Immature natural killer cell (primary cell): ENCODE measurements at regions not wholly inside any gene's neighbourhood (a gene's known extent, or its start where the extent isn't known, plus 50 kb on each side); places are given as distances from the start of the nearest gene placed in this dataset.

Experiments
- DNase-seq, 3 donors: peaks; one replicate each; pipeline ENCODE4 v3.0.0; 2022; ENCODE audit warnings: mixed read lengths in 1 of 3
- H3K27ac Mint-ChIP-seq, 6 donors: one replicate each; pipeline ENCODE4 v1.8.0; 2020; ENCODE audit warnings: mixed read lengths in 6 of 6, mild to moderate bottlenecking in 5 of 6, inconsistent platforms in 4 of 6, moderate library complexity in 3 of 6
- H3K27me3 Mint-ChIP-seq, 3 donors: one replicate each; pipeline ENCODE4 v1.8.0; 2020 to 2021; ENCODE audit warnings: low read depth in 3 of 3, mild to moderate bottlenecking in 3 of 3, mixed read lengths in 3 of 3, moderate library complexity in 3 of 3, inconsistent platforms in 1 of 3
- H3K36me3 Mint-ChIP-seq, 3 donors: one replicate each; pipeline ENCODE4 v1.8.0; 2020; ENCODE audit warnings: mixed read lengths in 3 of 3, inconsistent platforms in 2 of 3, mild to moderate bottlenecking in 2 of 3
- H3K4me1 Mint-ChIP-seq, 2 donors: one replicate each; pipeline ENCODE4 v1.8.0; 2020; ENCODE audit warnings: inconsistent platforms in 2 of 2, mild to moderate bottlenecking in 2 of 2, mixed read lengths in 2 of 2, moderate library complexity in 1 of 2
- H3K4me3 Mint-ChIP-seq, 5 donors: one replicate each; pipeline ENCODE4 v1.8.0; 2020; ENCODE audit warnings: mild to moderate bottlenecking in 5 of 5, mixed read lengths in 5 of 5, inconsistent platforms in 3 of 5, moderate library complexity in 3 of 5
- H3K9me3 Mint-ChIP-seq, 6 donors: one replicate each; pipeline ENCODE4 v1.8.0; 2020; ENCODE audit warnings: mild to moderate bottlenecking in 6 of 6, mixed read lengths in 6 of 6, inconsistent platforms in 4 of 6, moderate library complexity in 3 of 6

DNA sequence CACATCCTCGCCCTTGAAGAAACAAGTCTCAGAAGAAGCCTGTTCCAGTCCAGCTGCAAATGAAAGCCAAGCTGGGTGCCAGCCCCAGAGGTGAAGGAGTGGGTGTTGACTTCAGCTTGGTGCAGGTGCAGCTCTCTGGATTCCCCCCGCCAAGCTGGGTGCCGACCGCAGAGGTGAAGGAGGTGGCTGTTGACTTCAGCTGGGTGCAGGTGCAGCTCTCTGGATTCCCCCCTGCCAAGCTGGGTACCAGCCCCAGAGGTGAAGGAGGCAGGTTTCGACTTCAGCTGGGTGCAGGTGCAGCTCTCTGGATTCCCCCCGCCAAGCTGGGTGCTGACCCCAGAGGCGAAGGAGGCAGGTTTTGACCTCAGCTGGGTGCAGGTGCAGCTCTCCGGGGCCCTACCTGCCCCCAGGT lies 1234.0 kb downstream of the TBC1D22A start:
- Mint-ChIP-seq H3K27me3 (peaks cover 2 to 9% (median 4%) of the 10 kb centered on the region in 3 donors), H3K9me3 (no peaks in the 10 kb centered on the region), H3K4me1 (no peaks in the 10 kb centered on the region), H3K4me3 (no peak overlapping the region), H3K36me3 (no peaks in the 10 kb centered on the region), H3K27ac (no peak overlapping the region)
- no peak for DNase-seq

DNA sequence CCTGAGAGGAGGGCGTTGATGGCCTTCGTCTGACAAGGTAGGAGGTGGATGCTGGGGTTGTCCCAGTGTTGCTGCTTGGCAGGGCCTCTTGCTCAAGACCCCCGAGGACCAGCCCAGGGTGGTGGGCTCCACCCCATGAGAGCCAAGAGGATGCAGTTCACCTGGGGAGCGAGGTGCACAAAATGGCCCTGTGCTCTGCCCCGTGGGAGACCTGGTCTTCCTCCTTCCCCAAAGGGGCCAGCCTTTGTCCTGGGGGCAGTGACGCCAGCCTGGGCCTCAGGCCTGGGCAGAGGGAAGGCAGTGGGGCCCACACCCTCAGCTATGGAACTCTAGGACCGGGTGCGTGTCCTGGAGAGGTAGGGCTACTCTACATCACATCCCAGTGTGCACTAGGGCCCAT lies 1233.3 kb downstream of the TBC1D22A start:
- no peak for DNase-seq
- H3K27me3 Mint-ChIP-seq = peaks cover 2 to 10% (median 4%) of the 10 kb centered on the region in 3 donors
- H3K27ac Mint-ChIP-seq = no peak overlapping the region
- no peaks in the 10 kb centered on the region for H3K9me3 Mint-ChIP-seq
- no peak overlapping the region for H3K4me3 Mint-ChIP-seq
- no peaks in the 10 kb centered on the region for H3K36me3 Mint-ChIP-seq
- H3K4me1 Mint-ChIP-seq = no peaks in the 10 kb centered on the region

DNA sequence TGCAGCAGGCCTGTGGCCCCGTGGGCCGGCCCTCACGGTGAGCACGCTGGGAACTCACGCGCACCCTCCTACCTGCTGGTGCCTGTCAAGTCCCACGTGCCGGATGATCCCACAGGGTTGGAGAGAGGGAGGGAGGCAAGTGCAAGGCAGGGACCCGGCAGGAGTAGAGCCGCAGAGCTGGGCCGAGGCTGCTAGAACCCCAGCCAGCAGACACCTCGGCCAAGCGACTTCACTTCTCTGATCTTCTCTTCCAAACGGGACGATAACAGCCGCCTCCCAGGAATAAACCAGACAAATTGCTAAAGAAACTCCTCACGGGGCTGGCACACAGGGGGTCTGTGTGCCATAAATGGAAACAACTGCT lies 1232.8 kb downstream of the TBC1D22A start:
- Mint-ChIP-seq H3K4me1 (no peaks in the 10 kb centered on the region), H3K27ac (no peak overlapping the region)

DNA sequence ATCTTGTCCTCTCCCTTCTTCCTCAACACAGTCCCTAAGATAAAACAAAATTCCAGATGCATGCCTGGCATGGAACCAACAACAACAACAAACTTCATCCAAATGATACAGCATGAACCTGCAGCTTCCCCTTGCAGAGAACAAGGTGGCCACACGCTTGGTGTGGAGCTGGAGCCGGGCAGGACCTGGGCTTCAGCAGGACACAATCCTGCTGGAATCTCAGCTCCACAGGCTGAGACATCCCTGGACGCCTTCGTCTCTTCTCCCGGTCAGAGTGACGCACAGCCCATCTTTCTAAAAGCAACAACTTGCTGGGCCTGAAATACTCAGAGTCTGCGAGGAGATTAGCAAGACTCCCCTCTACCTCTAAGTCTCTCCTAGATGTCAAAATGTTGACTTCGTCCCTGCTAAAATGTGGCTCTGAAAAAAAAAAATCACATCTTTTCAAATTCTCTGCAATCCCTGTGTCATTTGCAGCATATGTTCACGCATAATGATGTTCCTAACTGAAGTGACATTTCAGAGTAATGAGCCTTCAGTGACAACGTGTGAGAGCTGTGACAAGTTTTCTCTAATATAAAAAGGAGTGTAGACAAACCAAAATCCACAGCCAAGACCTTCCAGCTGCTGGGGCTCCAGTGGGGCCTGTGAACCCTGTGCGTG lies 1232.3 kb downstream of the TBC1D22A start:
- peaks cover 0 to 2% (median 0%) of the 10 kb centered on the region in 6 donors for H3K9me3 Mint-ChIP-seq
- no peak overlapping the region for H3K27ac Mint-ChIP-seq
- H3K27me3 Mint-ChIP-seq = peaks cover 3 to 16% (median 4%) of the 10 kb centered on the region in 3 donors
- H3K36me3 Mint-ChIP-seq = peaks cover 0 to 1% (median 0%) of the 10 kb centered on the region in 3 donors
- DNase-seq = no peak
- H3K4me1 Mint-ChIP-seq = no peaks in the 10 kb centered on the region
- H3K4me3 Mint-ChIP-seq = no peak overlapping the region

More for the DNA sequence above, 1232.8 kb downstream of the TBC1D22A start:
- Mint-ChIP-seq H3K9me3 (no peaks in the 10 kb centered on the region), H3K4me3 (no peak overlapping the region), H3K36me3 (no peaks in the 10 kb centered on the region), H3K27me3 (peaks cover 2 to 10% (median 4%) of the 10 kb centered on the region in 3 donors)
- no peak for DNase-seq

DNA sequence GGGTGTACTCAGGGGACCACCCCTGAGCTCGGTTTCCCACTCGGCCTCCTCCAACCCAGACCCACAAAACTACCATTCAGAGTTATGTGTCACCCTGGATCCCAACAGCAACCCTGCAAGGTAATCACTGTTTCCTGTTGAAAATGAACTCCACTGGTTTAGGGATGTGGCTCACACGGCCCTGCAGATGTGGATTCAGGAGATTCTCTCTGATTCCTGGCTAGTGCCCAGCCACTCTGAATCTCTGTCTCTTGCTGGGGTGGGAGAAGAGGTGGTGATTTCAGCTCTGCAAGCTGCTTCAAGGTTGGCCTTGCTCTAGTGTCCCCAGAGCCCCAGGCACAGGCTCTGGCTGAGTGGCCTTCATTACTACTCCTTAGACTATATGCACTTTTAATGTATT lies 1231.6 kb downstream of the TBC1D22A start:
- H3K4me1 Mint-ChIP-seq = no peaks in the 10 kb centered on the region
- DNase-seq = no peak
- H3K27ac Mint-ChIP-seq = no peak overlapping the region
- peaks cover 0 to 9% (median under 1%) of the 10 kb centered on the region in 6 donors for H3K9me3 Mint-ChIP-seq
- peaks cover 4 to 18% (median 7%) of the 10 kb centered on the region in 3 donors for H3K27me3 Mint-ChIP-seq
- peaks cover 0 to 6% (median 0%) of the 10 kb centered on the region in 3 donors for H3K36me3 Mint-ChIP-seq
- H3K4me3 Mint-ChIP-seq = no peak overlapping the region

DNA sequence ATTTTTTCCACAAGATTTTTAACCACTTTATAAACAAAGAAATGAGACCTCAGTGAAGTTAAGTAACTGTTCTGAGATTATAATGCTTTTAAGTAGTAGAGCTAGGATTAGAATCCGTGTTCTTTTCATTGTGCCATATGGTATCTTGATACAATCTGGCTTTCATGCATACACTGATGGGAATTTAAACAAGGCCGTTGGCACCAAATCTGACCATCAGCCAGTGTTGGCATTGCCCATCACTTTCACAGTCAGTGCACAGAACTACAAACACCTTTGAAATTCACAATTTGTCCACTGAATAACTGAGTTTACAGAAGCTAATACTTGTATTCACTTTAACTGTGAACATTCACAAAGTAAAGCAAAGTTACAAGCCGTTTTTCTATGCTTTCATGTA lies 1228.0 kb downstream of the TBC1D22A start:
- H3K9me3 Mint-ChIP-seq = peaks cover 1 to 39% (median 19%) of the 10 kb centered on the region in 6 donors
- DNase-seq = no peak
- H3K27ac Mint-ChIP-seq = no peak overlapping the region
- peaks cover 5 to 16% (median 11%) of the 10 kb centered on the region in 3 donors for H3K36me3 Mint-ChIP-seq
- peaks cover 15 to 31% (median 19%) of the 10 kb centered on the region in 3 donors for H3K27me3 Mint-ChIP-seq
- no peaks in the 10 kb centered on the region for H3K4me1 Mint-ChIP-seq
- no peak overlapping the region for H3K4me3 Mint-ChIP-seq

DNA sequence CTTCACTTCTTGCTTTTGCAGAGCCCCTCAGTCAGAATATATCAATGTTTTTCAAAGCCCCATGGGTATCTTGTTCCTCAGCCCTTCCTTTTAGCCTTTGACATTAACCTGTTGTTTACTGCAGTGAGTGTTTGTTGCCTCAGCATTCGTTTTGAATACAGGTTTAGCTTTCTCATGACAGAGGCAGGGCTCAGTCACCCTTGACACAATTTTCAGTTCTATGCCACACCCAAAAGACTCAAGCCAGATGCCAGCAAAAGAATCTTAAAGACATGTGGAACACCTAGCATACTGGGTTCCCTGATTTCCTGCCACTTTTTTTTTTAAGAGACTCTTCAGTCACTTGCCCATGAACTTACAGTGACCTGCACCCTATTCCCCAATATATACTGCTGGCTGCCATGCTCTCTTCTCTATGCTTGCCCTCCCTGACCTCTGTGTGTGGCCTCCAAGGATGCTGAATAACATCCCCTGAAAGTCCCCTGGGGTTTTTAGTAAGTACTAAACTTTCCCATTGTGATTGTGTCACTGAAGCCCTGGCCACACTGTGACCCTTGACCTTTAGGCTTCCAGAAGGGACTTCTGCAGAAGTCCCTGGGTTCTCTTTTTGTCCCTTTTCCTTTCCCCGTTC lies 1225.5 kb downstream of the TBC1D22A start:
- Mint-ChIP-seq H3K4me1 (no peaks in the 10 kb centered on the region), H3K4me3 (no peak overlapping the region), H3K27ac (no peak overlapping the region)

DNA sequence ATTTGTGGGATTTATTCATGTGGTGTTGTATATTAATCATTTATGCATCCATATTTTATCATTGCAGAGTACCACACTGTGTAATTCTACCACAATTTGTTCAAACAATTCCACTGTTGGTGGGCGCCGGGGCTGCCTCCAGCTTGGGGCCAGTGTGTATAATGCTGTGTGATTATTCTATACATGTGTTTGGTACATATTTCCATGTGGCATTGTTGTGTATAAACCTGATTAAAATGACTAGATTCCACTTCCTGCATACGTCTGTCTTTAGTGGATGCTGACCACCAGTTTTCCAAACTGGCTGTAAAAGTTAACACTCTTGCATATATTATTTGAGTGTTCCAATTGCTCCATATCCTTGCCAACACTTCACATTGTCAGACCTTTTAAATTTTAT lies 1213.8 kb downstream of the TBC1D22A start:
- H3K9me3 Mint-ChIP-seq = peaks cover 0 to 11% (median 1%) of the 10 kb centered on the region in 6 donors
- peaks cover 0 to 4% (median 0%) of the 10 kb centered on the region in 3 donors for H3K36me3 Mint-ChIP-seq
- no peak for DNase-seq
- peaks cover 2 to 20% (median 3%) of the 10 kb centered on the region in 3 donors for H3K27me3 Mint-ChIP-seq
- no peaks in the 10 kb centered on the region for H3K4me1 Mint-ChIP-seq
- no peak overlapping the region for H3K27ac Mint-ChIP-seq
- no peak overlapping the region for H3K4me3 Mint-ChIP-seq

More for the DNA sequence above, 1225.5 kb downstream of the TBC1D22A start:
- Mint-ChIP-seq H3K36me3 (peaks cover 5 to 16% (median 11%) of the 10 kb centered on the region in 3 donors), H3K27me3 (peaks cover 15 to 27% (median 20%) of the 10 kb centered on the region in 3 donors), H3K9me3 (peaks cover 1 to 39% (median 21%) of the 10 kb centered on the region in 6 donors)
- DNase-seq = no peak

DNA sequence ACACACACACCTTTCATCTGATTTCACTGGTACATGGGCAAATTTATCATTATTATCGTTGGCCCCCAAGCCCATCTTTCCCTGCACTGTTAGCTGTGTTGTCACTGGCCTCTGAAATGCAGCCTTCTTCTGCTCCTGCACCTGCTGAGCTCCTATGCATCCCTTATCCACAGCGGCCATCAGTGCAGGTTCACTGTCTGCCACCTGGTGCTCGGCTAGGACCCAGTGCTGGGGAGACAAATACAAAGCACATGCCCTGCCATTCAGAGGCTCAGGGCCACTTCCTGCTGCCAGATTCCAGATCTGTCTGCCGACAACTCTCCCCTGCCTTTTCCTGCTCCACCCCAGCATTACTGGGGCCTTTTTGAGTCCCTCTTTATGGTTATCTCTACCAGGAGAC lies 1205.4 kb downstream of the TBC1D22A start:
- DNase-seq = no peak
- H3K36me3 Mint-ChIP-seq = no peaks in the 10 kb centered on the region
- no peaks in the 10 kb centered on the region for H3K9me3 Mint-ChIP-seq
- peaks cover 3 to 8% (median 6%) of the 10 kb centered on the region in 3 donors for H3K27me3 Mint-ChIP-seq
- H3K27ac Mint-ChIP-seq = no peak overlapping the region
- H3K4me3 Mint-ChIP-seq = no peak overlapping the region
- no peaks in the 10 kb centered on the region for H3K4me1 Mint-ChIP-seq

DNA sequence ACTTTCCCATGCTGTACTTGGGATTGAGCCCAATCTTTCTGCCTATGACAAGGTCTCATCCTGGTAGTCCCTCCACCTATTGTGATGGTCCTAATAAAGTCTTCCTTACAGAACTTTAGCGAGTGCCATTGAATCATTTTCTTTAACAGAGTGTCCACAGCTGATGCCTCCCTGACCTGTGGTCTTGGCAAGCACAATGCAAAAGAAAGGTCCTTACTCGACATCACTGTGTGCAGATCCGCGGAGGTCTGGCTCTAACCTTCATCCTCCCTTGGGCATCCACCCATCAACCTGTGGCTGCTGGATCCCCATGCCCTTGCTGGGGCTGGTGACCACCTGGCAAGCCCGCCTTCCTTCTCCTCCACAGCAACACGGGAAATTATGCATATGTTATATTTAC lies 1203.9 kb downstream of the TBC1D22A start:
- Mint-ChIP-seq H3K27ac (no peak overlapping the region), H3K9me3 (no peaks in the 10 kb centered on the region), H3K36me3 (no peaks in the 10 kb centered on the region), H3K27me3 (peaks cover 3 to 10% (median 5%) of the 10 kb centered on the region in 3 donors), H3K4me3 (no peak overlapping the region), H3K4me1 (no peaks in the 10 kb centered on the region)
- no peak for DNase-seq

DNA sequence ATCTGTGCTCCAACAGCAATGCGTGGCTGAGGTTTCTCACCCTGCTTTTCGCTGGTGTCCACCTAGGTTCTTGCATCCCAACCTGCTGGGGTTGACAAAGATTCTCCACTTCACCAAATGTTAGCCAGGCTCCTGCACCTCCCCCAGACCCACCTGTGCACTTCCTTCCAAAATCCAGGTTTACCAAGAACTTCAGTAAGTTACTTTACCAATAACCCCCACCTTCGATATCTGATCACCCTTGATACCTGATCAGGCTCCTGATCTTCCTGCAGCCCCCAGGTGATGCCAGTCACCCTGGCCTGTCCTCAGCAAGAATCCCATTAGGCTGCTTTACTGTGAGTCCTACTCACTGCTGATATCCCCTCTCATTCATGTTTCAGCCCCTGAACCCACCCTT lies 1203.4 kb downstream of the TBC1D22A start:
- Mint-ChIP-seq H3K36me3 (no peaks in the 10 kb centered on the region), H3K4me3 (no peak overlapping the region), H3K4me1 (no peaks in the 10 kb centered on the region), H3K9me3 (no peaks in the 10 kb centered on the region), H3K27ac (no peak overlapping the region), H3K27me3 (peaks cover 5 to 13% (median 9%) of the 10 kb centered on the region in 3 donors)
- no peak for DNase-seq

DNA sequence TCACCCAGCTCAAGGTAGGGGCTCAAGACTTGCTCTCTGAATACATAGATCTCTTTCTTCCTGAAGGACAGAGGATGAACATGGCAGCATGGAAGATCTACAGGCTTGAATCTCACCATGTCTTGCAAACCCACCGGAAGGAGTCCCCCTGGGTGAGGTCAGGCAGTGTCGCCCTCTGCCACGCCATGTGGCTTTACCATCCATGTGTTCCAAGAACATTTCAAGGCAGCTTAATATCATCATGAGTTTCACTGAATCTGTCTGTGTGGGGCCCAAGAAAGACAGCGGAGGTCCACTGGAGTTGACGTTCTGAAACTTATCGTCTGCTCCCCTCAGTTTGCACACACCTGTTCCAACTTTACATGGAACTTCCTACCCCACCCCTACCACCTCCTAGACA lies 1202.6 kb downstream of the TBC1D22A start:
- Mint-ChIP-seq H3K4me1 (no peaks in the 10 kb centered on the region), H3K36me3 (no peaks in the 10 kb centered on the region), H3K9me3 (no peaks in the 10 kb centered on the region), H3K27ac (no peak overlapping the region), H3K27me3 (peaks cover 5 to 16% (median 13%) of the 10 kb centered on the region in 3 donors), H3K4me3 (no peak overlapping the region)
- no peak for DNase-seq

DNA sequence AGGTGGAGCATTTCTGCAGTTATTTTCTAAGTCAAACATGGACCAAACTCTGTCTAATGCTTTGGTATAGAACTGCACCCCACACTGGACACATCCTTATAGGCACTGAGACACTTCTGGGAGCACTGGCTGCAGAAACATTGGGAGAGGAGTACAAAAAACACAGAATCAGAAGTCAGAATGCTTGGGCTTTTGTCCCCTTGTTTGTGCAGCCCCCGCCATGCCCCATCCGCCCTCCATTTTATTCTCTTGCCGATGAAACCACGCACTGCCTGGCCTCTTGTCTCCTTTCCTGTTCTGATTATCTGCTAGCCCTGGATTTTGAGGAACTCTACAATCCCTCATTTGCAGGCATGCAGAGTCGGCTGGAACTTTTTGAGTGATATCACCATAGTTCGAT lies 1201.2 kb downstream of the TBC1D22A start:
- Mint-ChIP-seq H3K27ac (no peak overlapping the region), H3K27me3 (peaks cover 9 to 21% (median 13%) of the 10 kb centered on the region in 3 donors), H3K4me3 (no peak overlapping the region), H3K36me3 (no peaks in the 10 kb centered on the region), H3K4me1 (no peaks in the 10 kb centered on the region), H3K9me3 (peaks cover 0 to 3% (median 2%) of the 10 kb centered on the region in 6 donors)
- no peak for DNase-seq

DNA sequence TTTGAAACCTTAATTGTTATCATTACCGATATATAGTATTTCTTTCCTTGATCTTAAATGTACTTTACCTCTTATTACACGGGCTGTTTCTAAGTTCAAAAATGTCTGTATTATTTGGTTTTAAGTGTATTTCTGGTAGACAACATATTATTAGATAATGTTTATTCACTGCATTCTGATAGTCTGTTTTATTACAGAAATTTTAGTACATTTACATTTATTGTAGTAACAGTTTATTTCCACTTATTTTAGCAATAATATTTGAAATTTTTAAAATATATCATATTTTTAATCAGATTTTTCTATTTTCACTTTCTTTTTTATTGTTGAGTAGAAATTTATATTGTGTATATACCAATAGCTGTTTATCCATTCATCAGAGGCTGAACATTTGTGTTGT lies 1195.2 kb downstream of the TBC1D22A start:
- no peak for DNase-seq
- Mint-ChIP-seq H3K4me1 (no peaks in the 10 kb centered on the region), H3K27me3 (peaks cover 7 to 23% (median 12%) of the 10 kb centered on the region in 3 donors), H3K9me3 (peaks cover 0 to 17% (median 10%) of the 10 kb centered on the region in 6 donors), H3K27ac (no peak overlapping the region), H3K4me3 (no peak overlapping the region), H3K36me3 (no peaks in the 10 kb centered on the region)
